Hematopoietic multipotent progenitor cell treated with erythropoietin and hydrocortisone succinate and interleukin-3 and kit ligand, for 4 days (in vitro differentiated cells): ENCODE measurements at regions not wholly inside any gene's neighbourhood (a gene's known extent, or its start where the extent isn't known, plus 50 kb on each side); places are given as distances from the start of the nearest gene placed in this dataset.

Experiments
- DNase-seq: peaks from one replicate; pipeline ENCODE4 v3.0.0-alpha.2; 2015

GRCh38 chr12:114776731-114777442 lies 92.9 kb upstream of the TBX3 start:
- DNase-seq: no peak

- no peak for DNase-seq
Measured at GRCh38 chr12:114774699-114775098, 90.7 kb upstream of the TBX3 start.

- DNase-seq: no peak
Measured at GRCh38 chr12:114774197-114774596, 90.2 kb upstream of the TBX3 start.

GRCh38 chr12:114770323-114770722 lies 86.3 kb upstream of the TBX3 start:
- no peak for DNase-seq

- DNase-seq: no peak
Measured at GRCh38 chr12:114769634-114770033, 85.7 kb upstream of the TBX3 start.

GRCh38 chr12:114767906-114768722 lies 84.1 kb upstream of the TBX3 start:
- peak; percentile 38 for DNase-seq

- no peak for DNase-seq
Measured at GRCh38 chr12:114767084-114767760, 83.2 kb upstream of the TBX3 start.

- DNase-seq: no peak
Measured at GRCh38 chr12:114765960-114766691, 82.2 kb upstream of the TBX3 start.

GRCh38 chr12:114764510-114764909 lies 80.5 kb upstream of the TBX3 start:
- DNase-seq: no peak

- peak; percentile 23 for DNase-seq
Measured at GRCh38 chr12:114762490-114763110, 78.6 kb upstream of the TBX3 start.

- DNase-seq: no peak
Measured at GRCh38 chr12:114760151-114760877, 76.3 kb upstream of the TBX3 start.

- DNase-seq: no peak
Measured at GRCh38 chr12:114759635-114760034, 75.7 kb upstream of the TBX3 start.

- DNase-seq: no peak
Measured at GRCh38 chr12:114757684-114758325, 73.8 kb upstream of the TBX3 start.

GRCh38 chr12:114752217-114752616 lies 68.2 kb upstream of the TBX3 start:
- no peak for DNase-seq

GRCh38 chr12:114751712-114752111 lies 67.7 kb upstream of the TBX3 start:
- no peak for DNase-seq

GRCh38 chr12:114750917-114751316 lies 66.9 kb upstream of the TBX3 start:
- DNase-seq: no peak

- no peak for DNase-seq
Measured at GRCh38 chr12:114749065-114749464, 65.1 kb upstream of the TBX3 start.

- no peak for DNase-seq
Measured at GRCh38 chr12:114747012-114747858, 63.3 kb upstream of the TBX3 start.

GRCh38 chr12:114746297-114747011 lies 62.5 kb upstream of the TBX3 start:
- DNase-seq: no peak

- DNase-seq: no peak
Measured at GRCh38 chr12:114744691-114745090, 60.7 kb upstream of the TBX3 start.
